SK-N-SH (cell line): ENCODE measurements at regions not wholly inside any gene's neighbourhood (a gene's known extent, or its start where the extent isn't known, plus 50 kb on each side); places are given as distances from the start of the nearest gene placed in this dataset.

Source experiments
- CTCF ChIA-PET: fragments of 300-600, 350-600 bp; formaldehyde crosslinking; extraction: SDS; loops from one replicate; lab custom pipeline; 2021; lab: Yijun Ruan, JAX
- POLR2A ChIA-PET: fragments of 350-600 bp; sonication (Branson Sonifier 250); formaldehyde crosslinking; extraction: SDS; loops from one replicate; lab custom pipeline; 2020; ENCODE audit warnings: antibody characterized with exemption, inconsistent platforms; lab: Yijun Ruan, JAX
- DNase-seq: peaks from one replicate; pipeline ENCODE4 v3.0.0; 2012
- H2AFZ ChIP-seq: fragments of 200-600 bp; sonication (generic); 2 replicates; pipeline ENCODE4 v1.8.1; 2016; ENCODE audit warnings: antibody characterized with exemption, mild to moderate bottlenecking, low read depth
- H3F3A ChIP-seq: fragments of 200-600 bp; sonication (generic); replicated peaks from 2 replicates; pipeline ENCODE3; 2016; ENCODE audit warnings: antibody characterized with exemption, mild to moderate bottlenecking; ENCODE audit not compliant: insufficient read depth
- H3K27ac ChIP-seq, 2 experiments: fragments of 200-500 bp in 1 of 2; fragments of 200-600 bp in 1 of 2; sonication (Bioruptor generic) in 1 of 2; sonication (generic), shearing (Covaris generic) in 1 of 2; 2 replicates each; pipeline versions ENCODE4 v1.5.1 to v1.6.1; 2014 to 2016; ENCODE audit warnings: low read depth in 2 of 2, inconsistent platforms in 1 of 2, low read length in 1 of 2, mild to moderate bottlenecking in 1 of 2, mixed read lengths in 1 of 2
- H3K27me3 ChIP-seq: fragments of 200-600 bp; sonication (generic), shearing (Covaris generic); 2 replicates; pipeline ENCODE4 v1.6.1; 2016; ENCODE audit warnings: mixed run types; ENCODE audit not compliant: insufficient read depth
- H3K36me3 ChIP-seq, 2 experiments: fragments of 200-500 bp in 1 of 2; fragments of 200-600 bp in 1 of 2; sonication (Bioruptor generic) in 1 of 2; sonication (generic) in 1 of 2; replicated peaks in 1 of 2; 2 replicates each; pipeline versions ENCODE3 to v1.5.1; 2014 to 2016; ENCODE audit warnings: low read length in 1 of 2, mild to moderate bottlenecking in 1 of 2; ENCODE audit not compliant: insufficient read depth in 2 of 2, control insufficient read depth in 1 of 2
- H3K4me1 ChIP-seq, 2 experiments: fragments of 200-500 bp in 1 of 2; fragments of 200-600 bp in 1 of 2; sonication (Bioruptor generic) in 1 of 2; sonication (generic), shearing (Covaris generic) in 1 of 2; 2 replicates each; pipeline versions ENCODE4 v1.5.1 to v1.6.1; 2014 to 2016; ENCODE audit warnings: low read depth in 1 of 2, low read length in 1 of 2, mixed run types in 1 of 2; ENCODE audit not compliant: insufficient read depth in 2 of 2, control insufficient read depth in 1 of 2
- H3K4me2 ChIP-seq: fragments of 200-600 bp; sonication (generic), shearing (Covaris generic); 2 replicates; pipeline ENCODE4 v1.6.1; 2017; ENCODE audit warnings: mixed run types
- H3K4me3 ChIP-seq, 2 experiments: fragments of 200-500 bp in 1 of 2; fragments of 200-600 bp in 1 of 2; sonication (Bioruptor generic) in 1 of 2; sonication (generic), shearing (Covaris generic) in 1 of 2; 2 replicates each; pipeline versions ENCODE4 v1.5.1 to v1.8.1; 2014 to 2016; ENCODE audit warnings: low read depth in 2 of 2, inconsistent platforms in 1 of 2, low read length in 1 of 2, mild to moderate bottlenecking in 1 of 2, mixed read lengths in 1 of 2, moderate library complexity in 1 of 2
- H3K79me2 ChIP-seq: fragments of 200-600 bp; sonication (generic); 2 replicates; pipeline ENCODE4 v1.8.1; 2017; ENCODE audit warnings: mild to moderate bottlenecking; ENCODE audit not compliant: insufficient read depth
- H3K9ac ChIP-seq: fragments of 200-600 bp; sonication (generic); 2 replicates; pipeline ENCODE4 v1.6.1; 2017; ENCODE audit warnings: mixed run types
- H3K9me2 ChIP-seq: fragments of 200-600 bp; sonication (generic); 2 replicates; pipeline ENCODE4 v1.6.1; 2017; ENCODE audit warnings: mixed run types
- H3K9me3 ChIP-seq: fragments of 200-600 bp; sonication (generic); 2 replicates; pipeline ENCODE4 v1.6.1; 2017; ENCODE audit warnings: mixed run types, mild to moderate bottlenecking, moderate library complexity
- H4K20me1 ChIP-seq: fragments of 200-600 bp; sonication (generic); 2 replicates; pipeline ENCODE4 v1.6.1; 2017; ENCODE audit warnings: mild to moderate bottlenecking, mixed run types; ENCODE audit not compliant: insufficient read depth
- CHD2 ChIP-seq: fragments of 150-350 bp; IDR thresholded peaks from 2 replicates; pipeline ENCODE4 v1.6.1; 2018; ENCODE audit warnings: low read length; ENCODE audit not compliant: partially characterized antibody
- FOSL2 ChIP-seq: IDR thresholded peaks from 2 replicates; pipeline ENCODE4 v1.4.0; 2012; ENCODE audit warnings: low read depth, mild to moderate bottlenecking, moderate library complexity, borderline replicate concordance
- IRF3 ChIP-seq: fragments of 150-350 bp; IDR thresholded peaks from 2 replicates; pipeline ENCODE4 v1.6.1; 2016; ENCODE audit warnings: mild to moderate bottlenecking, low read depth, low read length
- MAX ChIP-seq: IDR thresholded peaks from 2 replicates; pipeline ENCODE4 v1.4.0; 2012; ENCODE audit warnings: low read depth
- MXI1 ChIP-seq: IDR thresholded peaks from 2 replicates; pipeline ENCODE4 v1.6.1; 2012; ENCODE audit warnings: mild to moderate bottlenecking, low read depth, low read length, improper control_type of control experiment
- POLR2AphosphoS5 ChIP-seq: IDR thresholded peaks from 2 replicates; pipeline ENCODE4 v1.6.1; 2012; ENCODE audit warnings: low read depth, low read length
- RAD21 ChIP-seq: IDR thresholded peaks from 2 replicates; pipeline ENCODE4 v1.6.1; 2012; ENCODE audit warnings: mild to moderate bottlenecking, low read length
- REST ChIP-seq: IDR thresholded peaks from 2 replicates; pipeline ENCODE4 v1.6.1; 2012; ENCODE audit warnings: mild to moderate bottlenecking, low read depth, low read length, moderate library complexity
- YY1 ChIP-seq: IDR thresholded peaks from 2 replicates; pipeline ENCODE4 v1.4.0; 2012; ENCODE audit warnings: low read depth, mild to moderate bottlenecking
- ZBTB33 ChIP-seq: IDR thresholded peaks from 2 replicates; pipeline ENCODE4 v1.4.0; 2012; ENCODE audit warnings: low read depth, borderline replicate concordance
- WGBS: methylation state at CpG from one replicate; pipeline ENCODE4 v1.1.6; 2017; ENCODE audit warnings: low lambda C conversion rate; 5-methylcytosine and 5-hydroxymethylcytosine counted together

GRCh38 chr5:86879086-86879485 is 261.3 kb downstream of the COX7C start:
- ChIA-PET POLR2A (no interaction called here), CTCF (no interaction called here)
- H3K27me3 ChIP-seq = peaks cover 14% of the 10 kb centered on the region
- H3K4me3 ChIP-seq = no peak overlapping the region
- H3K79me2 ChIP-seq = no peaks in the 10 kb centered on the region
- no peaks in the 10 kb centered on the region for H3F3A ChIP-seq
- no peaks in the 10 kb centered on the region for H4K20me1 ChIP-seq
- H3K9me2 ChIP-seq = no peaks in the 10 kb centered on the region
- H3K9ac ChIP-seq = no peak overlapping the region
- no peak overlapping the region for H3K27ac ChIP-seq
- no peaks in the 10 kb centered on the region for H3K36me3 ChIP-seq
- TF ChIP-seq CHD2 (no peak), YY1 (no peak), RAD21 (no peak), POLR2AphosphoS5 (no peak), MAX (no peak), MXI1 (no peak), REST (no peak), FOSL2 (no peak)
- no peaks in the 10 kb centered on the region for H3K9me3 ChIP-seq
- no peaks in the 10 kb centered on the region for H3K4me1 ChIP-seq
- no peak overlapping the region for H2AFZ ChIP-seq
- DNase-seq = no peak
- H3K4me2 ChIP-seq = no peak overlapping the region

- POLR2A ChIA-PET = no interaction called here
- peaks cover 14% of the 10 kb centered on the region for H3K27me3 ChIP-seq
- no peaks in the 10 kb centered on the region for H3F3A ChIP-seq
- no peaks in the 10 kb centered on the region for H4K20me1 ChIP-seq
- no peaks in the 10 kb centered on the region for H3K79me2 ChIP-seq
- 7% methylated on average over 4 of the region's 4 CpGs for WGBS
- H3K9me3 ChIP-seq = no peaks in the 10 kb centered on the region
- no peak overlapping the region for H3K27ac ChIP-seq
- no peaks in the 10 kb centered on the region for H3K9me2 ChIP-seq
- DNase-seq = no peak
- TF ChIP-seq YY1 (no peak), ZBTB33 (no peak), IRF3 (no peak)
- H3K4me1 ChIP-seq = no peaks in the 10 kb centered on the region
- no peak overlapping the region for H3K4me3 ChIP-seq
- no peak overlapping the region for H3K9ac ChIP-seq
- no peak overlapping the region for H2AFZ ChIP-seq
- no peaks in the 10 kb centered on the region for H3K36me3 ChIP-seq
- no peak overlapping the region for H3K4me2 ChIP-seq
- CTCF ChIA-PET = interaction anchor here (0.6 to 1.5 kb wide), 17 partner anchors 10 to 140 kb away, joined by 3 to 15 read pairs (median 4); no protein-coding TSS in a partner anchor
These were observed 262.6 kb downstream of the COX7C start for GRCh38 chr5:86880344-86880743.
